MM.1S (cell line): ENCODE measurements at regions not wholly inside any gene's neighbourhood (a gene's known extent, or its start where the extent isn't known, plus 50 kb on each side); places are given as distances from the start of the nearest gene placed in this dataset.

Experiments used
- EZH2phosphoT487 ChIP-seq: fragments of 300-600 bp; sonication (generic); IDR thresholded peaks from 2 replicates; pipeline ENCODE4 v1.6.1; 2018; ENCODE audit warnings: antibody characterized with exemption, low read length
- TF ChIP-seq, protein P1 (sequence below): fragments of 300-600 bp; sonication (generic); IDR thresholded peaks from 2 replicates; pipeline ENCODE4 v1.5.1; 2016; ENCODE audit warnings: antibody characterized with exemption, low read length, mixed read lengths

DNA sequence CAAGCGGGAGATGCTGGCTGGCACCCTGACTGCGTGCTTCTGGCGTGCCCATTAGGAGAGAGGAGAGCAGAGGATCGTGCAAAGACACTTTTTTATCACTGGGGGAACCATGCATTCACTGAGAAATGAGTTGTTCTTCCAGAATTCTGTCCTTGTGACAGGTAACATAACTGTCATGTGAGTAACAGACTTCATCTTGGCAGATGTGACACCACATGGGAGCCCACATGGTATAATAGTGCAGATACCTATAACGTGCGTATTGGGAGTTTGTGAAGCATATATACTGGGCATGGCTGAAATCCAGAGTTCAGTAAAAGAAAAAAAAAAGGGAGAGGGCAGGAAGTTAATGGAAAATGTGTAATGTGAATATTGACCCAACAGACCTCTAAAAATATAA lies 159.6 kb upstream of the BACE2 start:
- TF ChIP-seq, protein P1, sequence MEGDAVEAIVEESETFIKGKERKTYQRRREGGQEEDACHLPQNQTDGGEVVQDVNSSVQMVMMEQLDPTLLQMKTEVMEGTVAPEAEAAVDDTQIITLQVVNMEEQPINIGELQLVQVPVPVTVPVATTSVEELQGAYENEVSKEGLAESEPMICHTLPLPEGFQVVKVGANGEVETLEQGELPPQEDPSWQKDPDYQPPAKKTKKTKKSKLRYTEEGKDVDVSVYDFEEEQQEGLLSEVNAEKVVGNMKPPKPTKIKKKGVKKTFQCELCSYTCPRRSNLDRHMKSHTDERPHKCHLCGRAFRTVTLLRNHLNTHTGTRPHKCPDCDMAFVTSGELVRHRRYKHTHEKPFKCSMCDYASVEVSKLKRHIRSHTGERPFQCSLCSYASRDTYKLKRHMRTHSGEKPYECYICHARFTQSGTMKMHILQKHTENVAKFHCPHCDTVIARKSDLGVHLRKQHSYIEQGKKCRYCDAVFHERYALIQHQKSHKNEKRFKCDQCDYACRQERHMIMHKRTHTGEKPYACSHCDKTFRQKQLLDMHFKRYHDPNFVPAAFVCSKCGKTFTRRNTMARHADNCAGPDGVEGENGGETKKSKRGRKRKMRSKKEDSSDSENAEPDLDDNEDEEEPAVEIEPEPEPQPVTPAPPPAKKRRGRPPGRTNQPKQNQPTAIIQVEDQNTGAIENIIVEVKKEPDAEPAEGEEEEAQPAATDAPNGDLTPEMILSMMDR = no peak
- no peak for TF ChIP-seq EZH2phosphoT487
